ENCODE measurements at regions not wholly inside any gene's neighbourhood (a gene's known extent, or its start where the extent isn't known, plus 50 kb on each side); places are given as distances from the start of the nearest gene placed in this dataset.

DNA sequence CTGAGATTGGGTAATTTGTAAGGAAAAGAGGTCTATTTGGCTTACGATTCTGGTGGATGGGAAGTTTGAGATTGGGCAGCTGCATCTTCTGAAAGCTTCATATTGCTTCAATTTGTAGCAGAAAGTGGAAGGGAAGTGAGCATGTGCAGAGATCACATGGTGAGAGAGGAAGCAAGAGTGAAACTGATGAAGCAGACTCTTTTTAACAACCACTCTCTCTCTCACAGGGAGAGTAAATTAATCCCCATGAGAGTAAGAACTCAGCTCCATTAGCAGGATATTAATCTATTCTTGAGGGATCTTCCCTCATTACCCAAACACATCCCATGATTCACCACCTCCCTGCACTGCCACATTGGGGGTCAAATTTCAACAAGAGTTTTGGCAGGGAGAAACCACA, 298.5 kb upstream of the CELF4 start:
- ChIA-PET RAD21 (ENCODE audit: unreplicated experiment) (no interaction called here), SMC1A (ENCODE audit: uncharacterized antibody, unreplicated experiment) (no interaction called here), POLR2A (interaction anchor here (0.6 kb wide), 1 partner anchor 101 kb away, joined by 3 read pairs; no protein-coding TSS in a partner anchor), CTCF (no interaction called here)
- H3K79me2 ChIP-seq (ENCODE audit: control insufficient read depth, insufficient read depth, low read length), result no peaks in the 10 kb centered on the region
- H3K4me2 ChIP-seq (ENCODE audit: control insufficient read depth, insufficient read depth), result no peak overlapping the region
- no peaks in the 10 kb centered on the region for H3K4me1 ChIP-seq (ENCODE audit: control insufficient read depth, insufficient read depth, low read length)
- H3K4me3 ChIP-seq, result no peak overlapping the region
- no peak for DNase-seq (ENCODE audit: low read depth, low spot score)
- no peak overlapping the region for H3K9ac ChIP-seq (ENCODE audit: control insufficient read depth, insufficient read depth, low read length)
- no TSS peak for BruUV-seq (replicated peaks)
- H4K20me1 ChIP-seq (ENCODE audit: control insufficient read depth, insufficient read depth), result no peaks in the 10 kb centered on the region
- H3K27ac ChIP-seq (ENCODE audit: control insufficient read depth, insufficient read depth), result no peak overlapping the region
- ATAC-seq, result no peak
- H2AFZ ChIP-seq (ENCODE audit: control insufficient read depth, low read depth, low read length), result no peak overlapping the region
- 33% methylated on average over 1 of the region's 1 CpG for WGBS (ENCODE audit: insufficient coverage, insufficient replicate concordance, low lambda C conversion rate, missing lambda C conversion rate)
- no peak for FAIRE-seq
- no peaks in the 10 kb centered on the region for H3K36me3 ChIP-seq (ENCODE audit: control insufficient read depth in 2 of 2, insufficient read depth in 2 of 2, low read length in 1 of 2)
- no peaks in the 10 kb centered on the region for H3K9me3 ChIP-seq (replicated peaks; ENCODE audit: control insufficient read depth, insufficient read depth, low read length)
- intact Hi-C loops (cut with micrococcal nuclease; ENCODE audit: unreplicated experiment) (no loop called here), in situ Hi-C loops (cut with MboI) (no loop called here)
- TF ChIP-seq MEF2B (IDR thresholded peaks at IDR 0.05; ENCODE audit: partially characterized antibody, poor library complexity, severe bottlenecking), result peak; percentile 66
- TF ChIP-seq HDAC6 (IDR thresholded peaks at IDR 0.05; ENCODE audit: unreplicated experiment), result no peak
- TF ChIP-seq MTA2 (IDR thresholded peaks at IDR 0.05; ENCODE audit: low read depth), result peak; percentile 54; the same call in 1 of the 2 replicates
- H3K27me3 ChIP-seq (replicated peaks in 1 of 2; ENCODE audit: control insufficient read depth in 2 of 2, insufficient read depth in 2 of 2, low read length in 1 of 2), result no peaks in the 10 kb centered on the region

GRCh38 chr18:37861981-37862380, 296.4 kb upstream of the CELF4 start:
- H3K27me3 ChIP-seq (replicated peaks in 1 of 2; ENCODE audit: control insufficient read depth in 2 of 2, insufficient read depth in 2 of 2, low read length in 1 of 2), result no peaks in the 10 kb centered on the region
- H3K36me3 ChIP-seq (ENCODE audit: control insufficient read depth in 2 of 2, insufficient read depth in 2 of 2, low read length in 1 of 2), result no peaks in the 10 kb centered on the region
- no TSS peak for BruUV-seq (replicated peaks)
- H3K79me2 ChIP-seq (ENCODE audit: control insufficient read depth, insufficient read depth, low read length), result no peaks in the 10 kb centered on the region
- H3K4me3 ChIP-seq, result no peak overlapping the region
- H3K27ac ChIP-seq (ENCODE audit: control insufficient read depth, insufficient read depth), result no peak overlapping the region
- TF ChIP-seq E2F4 (IDR thresholded peaks at IDR 0.05; ENCODE audit: low read depth, low read length) (no peak), ZNF384 (IDR thresholded peaks at IDR 0.05; ENCODE audit: borderline replicate concordance, low read depth, low read length) (no peak), SUPT20H (IDR thresholded peaks at IDR 0.05; ENCODE audit: borderline replicate concordance, control insufficient read depth, low read depth, low read length) (no peak), HCFC1 (IDR thresholded peaks at IDR 0.05; ENCODE audit: low read length) (no peak), SRF (IDR thresholded peaks at IDR 0.05; ENCODE audit: low read depth in 2 of 2, low read length in 2 of 2) (no peak)
- no peak for FAIRE-seq
- in situ Hi-C loops (cut with MboI) (no loop called here), intact Hi-C loops (cut with micrococcal nuclease; ENCODE audit: unreplicated experiment) (no loop called here)
- SMC1A ChIA-PET (ENCODE audit: uncharacterized antibody, unreplicated experiment), result no interaction called here
- RAD21 ChIA-PET (ENCODE audit: unreplicated experiment), result no interaction called here
- no peaks in the 10 kb centered on the region for H4K20me1 ChIP-seq (ENCODE audit: control insufficient read depth, insufficient read depth)
- CTCF ChIA-PET, result no interaction called here
- no peak overlapping the region for H2AFZ ChIP-seq (ENCODE audit: control insufficient read depth, low read depth, low read length)
- no peak for DNase-seq (ENCODE audit: low read depth, low spot score)
- ATAC-seq, result no peak
- H3K9me3 ChIP-seq (replicated peaks; ENCODE audit: control insufficient read depth, insufficient read depth, low read length), result no peaks in the 10 kb centered on the region
- H3K4me1 ChIP-seq (ENCODE audit: control insufficient read depth, insufficient read depth, low read length), result no peaks in the 10 kb centered on the region
- POLR2A ChIA-PET, result no interaction called here
- H3K9ac ChIP-seq (ENCODE audit: control insufficient read depth, insufficient read depth, low read length), result no peak overlapping the region
- H3K4me2 ChIP-seq (ENCODE audit: control insufficient read depth, insufficient read depth), result no peak overlapping the region
- 6% methylated on average over 2 of the region's 2 CpGs for WGBS (ENCODE audit: insufficient coverage, insufficient replicate concordance, low lambda C conversion rate, missing lambda C conversion rate)

Measured in GM12878 (cell line).